HL-60 (cell line): ENCODE measurements at regions not wholly inside any gene's neighbourhood (a gene's known extent, or its start where the extent isn't known, plus 50 kb on each side); places are given as distances from the start of the nearest gene placed in this dataset.

Experiments used
- DNase-seq, 2 experiments: peaks; one replicate each; pipeline ENCODE4 v3.0.0-alpha.2; 2010 to 2020; ENCODE audit warnings: low read depth in 1 of 2, low spot score in 1 of 2
- H3K27ac ChIP-seq: fragments of 250-450 bp; sonication (Bioruptor Pico); replicated peaks from 2 replicates; pipeline ENCODE4 v1.5.1; 2020; ENCODE audit warnings: mild to moderate bottlenecking, moderate library complexity
- H3K27me3 ChIP-seq: fragments of 250-450 bp; sonication (Bioruptor Pico); 2 replicates; pipeline ENCODE4 v1.5.1; 2021; ENCODE audit warnings: mild to moderate bottlenecking, moderate library complexity; ENCODE audit not compliant: insufficient read depth, poor library complexity, severe bottlenecking
- H3K4me3 ChIP-seq: replicated peaks from 2 replicates; pipeline ENCODE4 v1.5.1; 2011; ENCODE audit warnings: mild to moderate bottlenecking, control low read depth, low read length; ENCODE audit not compliant: insufficient read depth
- GABPA ChIP-seq: IDR thresholded peaks from 2 replicates; pipeline ENCODE4 v1.6.1; 2012; ENCODE audit warnings: low read depth
- POLR2AphosphoS5 ChIP-seq: IDR thresholded peaks from 2 replicates; pipeline ENCODE4 v1.6.1; 2012; ENCODE audit warnings: low read depth
- SPI1 ChIP-seq: IDR thresholded peaks from 2 replicates; pipeline ENCODE4 v1.6.1; 2012; ENCODE audit warnings: low read depth, mild to moderate bottlenecking, borderline replicate concordance
- TF ChIP-seq, protein P1 (sequence below): IDR thresholded peaks from one replicate; pipeline ENCODE4 v1.5.1; 2011; ENCODE audit warnings: low read length, control low read depth, inconsistent platforms; ENCODE audit not compliant: insufficient read depth
- TF ChIP-seq, protein P2 (sequence below): IDR thresholded peaks from 2 replicates; pipeline ENCODE4 v1.6.1; 2012; ENCODE audit warnings: low read depth; ENCODE audit not compliant: insufficient replicate concordance

DNA sequence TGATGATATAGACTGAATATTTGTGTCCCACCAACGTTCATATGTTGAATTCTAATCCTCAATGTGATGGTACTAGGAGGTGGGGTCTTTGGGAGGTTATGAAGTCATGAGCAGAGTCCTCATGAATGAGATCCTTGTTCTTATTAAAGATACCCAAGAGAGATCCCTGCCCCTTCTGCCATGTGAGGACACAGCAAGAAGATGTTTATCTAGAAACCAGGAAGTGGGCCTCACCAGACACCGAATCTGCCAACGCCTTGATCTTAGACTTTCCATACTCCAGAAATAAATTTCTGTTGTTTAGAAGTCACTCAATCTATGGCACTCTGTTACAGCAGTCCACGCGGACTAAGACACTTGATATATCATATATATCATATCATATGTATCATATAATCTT is 67.7 kb upstream of the GCM1 start:
- DNase-seq: peak in 1 of 2 experiments; percentile 43
- Histone ChIP-seq H3K4me3 (no peak overlapping the region), H3K27me3 (no peaks in the 10 kb centered on the region), H3K27ac (peak overlapping the region; percentile 45)
- no peak for TF ChIP-seq POLR2AphosphoS5
- TF ChIP-seq, protein P1, sequence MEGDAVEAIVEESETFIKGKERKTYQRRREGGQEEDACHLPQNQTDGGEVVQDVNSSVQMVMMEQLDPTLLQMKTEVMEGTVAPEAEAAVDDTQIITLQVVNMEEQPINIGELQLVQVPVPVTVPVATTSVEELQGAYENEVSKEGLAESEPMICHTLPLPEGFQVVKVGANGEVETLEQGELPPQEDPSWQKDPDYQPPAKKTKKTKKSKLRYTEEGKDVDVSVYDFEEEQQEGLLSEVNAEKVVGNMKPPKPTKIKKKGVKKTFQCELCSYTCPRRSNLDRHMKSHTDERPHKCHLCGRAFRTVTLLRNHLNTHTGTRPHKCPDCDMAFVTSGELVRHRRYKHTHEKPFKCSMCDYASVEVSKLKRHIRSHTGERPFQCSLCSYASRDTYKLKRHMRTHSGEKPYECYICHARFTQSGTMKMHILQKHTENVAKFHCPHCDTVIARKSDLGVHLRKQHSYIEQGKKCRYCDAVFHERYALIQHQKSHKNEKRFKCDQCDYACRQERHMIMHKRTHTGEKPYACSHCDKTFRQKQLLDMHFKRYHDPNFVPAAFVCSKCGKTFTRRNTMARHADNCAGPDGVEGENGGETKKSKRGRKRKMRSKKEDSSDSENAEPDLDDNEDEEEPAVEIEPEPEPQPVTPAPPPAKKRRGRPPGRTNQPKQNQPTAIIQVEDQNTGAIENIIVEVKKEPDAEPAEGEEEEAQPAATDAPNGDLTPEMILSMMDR: no peak
- TF ChIP-seq, protein P2, sequence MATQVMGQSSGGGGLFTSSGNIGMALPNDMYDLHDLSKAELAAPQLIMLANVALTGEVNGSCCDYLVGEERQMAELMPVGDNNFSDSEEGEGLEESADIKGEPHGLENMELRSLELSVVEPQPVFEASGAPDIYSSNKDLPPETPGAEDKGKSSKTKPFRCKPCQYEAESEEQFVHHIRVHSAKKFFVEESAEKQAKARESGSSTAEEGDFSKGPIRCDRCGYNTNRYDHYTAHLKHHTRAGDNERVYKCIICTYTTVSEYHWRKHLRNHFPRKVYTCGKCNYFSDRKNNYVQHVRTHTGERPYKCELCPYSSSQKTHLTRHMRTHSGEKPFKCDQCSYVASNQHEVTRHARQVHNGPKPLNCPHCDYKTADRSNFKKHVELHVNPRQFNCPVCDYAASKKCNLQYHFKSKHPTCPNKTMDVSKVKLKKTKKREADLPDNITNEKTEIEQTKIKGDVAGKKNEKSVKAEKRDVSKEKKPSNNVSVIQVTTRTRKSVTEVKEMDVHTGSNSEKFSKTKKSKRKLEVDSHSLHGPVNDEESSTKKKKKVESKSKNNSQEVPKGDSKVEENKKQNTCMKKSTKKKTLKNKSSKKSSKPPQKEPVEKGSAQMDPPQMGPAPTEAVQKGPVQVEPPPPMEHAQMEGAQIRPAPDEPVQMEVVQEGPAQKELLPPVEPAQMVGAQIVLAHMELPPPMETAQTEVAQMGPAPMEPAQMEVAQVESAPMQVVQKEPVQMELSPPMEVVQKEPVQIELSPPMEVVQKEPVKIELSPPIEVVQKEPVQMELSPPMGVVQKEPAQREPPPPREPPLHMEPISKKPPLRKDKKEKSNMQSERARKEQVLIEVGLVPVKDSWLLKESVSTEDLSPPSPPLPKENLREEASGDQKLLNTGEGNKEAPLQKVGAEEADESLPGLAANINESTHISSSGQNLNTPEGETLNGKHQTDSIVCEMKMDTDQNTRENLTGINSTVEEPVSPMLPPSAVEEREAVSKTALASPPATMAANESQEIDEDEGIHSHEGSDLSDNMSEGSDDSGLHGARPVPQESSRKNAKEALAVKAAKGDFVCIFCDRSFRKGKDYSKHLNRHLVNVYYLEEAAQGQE: no peak
- TF ChIP-seq SPI1: peak; percentile 43; the same call in 1 of the 2 replicates

DNA sequence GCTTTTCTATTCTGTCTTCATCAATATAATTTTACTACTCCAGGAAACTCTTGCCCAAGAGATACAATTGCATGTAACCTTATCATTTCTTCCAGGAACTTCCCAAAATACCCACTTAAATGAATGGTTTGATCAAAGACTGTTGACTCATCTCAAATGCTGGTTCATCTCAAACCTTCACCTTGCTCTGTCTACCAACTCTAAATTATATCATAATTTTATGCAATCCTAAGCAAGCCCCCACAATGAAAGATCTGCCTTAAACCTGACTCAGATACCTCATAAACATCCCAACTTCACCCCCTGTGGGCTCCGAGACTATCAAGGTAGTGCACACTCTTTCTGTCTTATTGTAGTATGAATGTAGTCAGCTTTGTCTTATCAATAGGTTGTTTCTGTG is 65.5 kb upstream of the GCM1 start:
- TF ChIP-seq, protein P2: no peak
- TF ChIP-seq SPI1 (no peak), POLR2AphosphoS5 (no peak), GABPA (no peak)
- TF ChIP-seq, protein P1: no peak
- Histone ChIP-seq H3K27me3 (no peaks in the 10 kb centered on the region), H3K27ac (no peak overlapping the region), H3K4me3 (no peak overlapping the region)
- no peak for DNase-seq

GRCh38 chr6:53210811-53211210 is 62.2 kb upstream of the GCM1 start:
- no peak for DNase-seq
- H3K27me3 ChIP-seq: no peaks in the 10 kb centered on the region
- TF ChIP-seq, protein P2: no peak
- TF ChIP-seq POLR2AphosphoS5: no peak
- H3K27ac ChIP-seq: no peak overlapping the region
- H3K4me3 ChIP-seq: no peak overlapping the region

DNA sequence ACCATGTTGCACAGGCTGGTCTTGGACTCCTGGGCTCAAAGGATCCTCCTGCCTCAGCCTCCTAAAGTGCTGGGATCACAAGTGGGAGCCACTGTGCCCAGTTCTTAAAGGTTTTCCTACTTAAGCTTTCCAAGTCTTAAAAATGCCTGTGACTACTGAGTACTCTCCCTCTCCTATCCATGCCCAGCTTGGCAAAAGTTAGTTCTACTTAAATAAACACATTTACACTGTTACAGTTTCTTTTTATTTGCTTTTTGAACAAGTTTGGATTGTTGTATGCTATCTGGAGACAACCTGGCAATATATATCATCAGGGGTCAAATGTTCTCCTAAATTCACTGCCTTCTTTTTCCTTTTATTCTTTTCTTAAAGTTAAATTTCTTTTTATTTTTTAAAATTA is 61.0 kb upstream of the GCM1 start:
- H3K27ac ChIP-seq: no peak overlapping the region
- no peak for DNase-seq
- TF ChIP-seq POLR2AphosphoS5: no peak
- no peak for TF ChIP-seq GABPA
- TF ChIP-seq, protein P2: no peak
- no peak for TF ChIP-seq SPI1
- TF ChIP-seq, protein P1: no peak
- no peaks in the 10 kb centered on the region for H3K27me3 ChIP-seq
- H3K4me3 ChIP-seq: no peak overlapping the region
